ENCODE measurements at regions not wholly inside any gene's neighbourhood (a gene's known extent, or its start where the extent isn't known, plus 50 kb on each side); places are given as distances from the start of the nearest gene placed in this dataset.
"Not testable (repeated sequence)": the region's sequence is repeated elsewhere in the genome, so short reads cannot be mapped to it uniquely, and the experiment has no call there.

GRCh38 chr6:81948196-81948595, 195.7 kb upstream of the TENT5A start:
- TF ChIP-seq, protein P1, sequence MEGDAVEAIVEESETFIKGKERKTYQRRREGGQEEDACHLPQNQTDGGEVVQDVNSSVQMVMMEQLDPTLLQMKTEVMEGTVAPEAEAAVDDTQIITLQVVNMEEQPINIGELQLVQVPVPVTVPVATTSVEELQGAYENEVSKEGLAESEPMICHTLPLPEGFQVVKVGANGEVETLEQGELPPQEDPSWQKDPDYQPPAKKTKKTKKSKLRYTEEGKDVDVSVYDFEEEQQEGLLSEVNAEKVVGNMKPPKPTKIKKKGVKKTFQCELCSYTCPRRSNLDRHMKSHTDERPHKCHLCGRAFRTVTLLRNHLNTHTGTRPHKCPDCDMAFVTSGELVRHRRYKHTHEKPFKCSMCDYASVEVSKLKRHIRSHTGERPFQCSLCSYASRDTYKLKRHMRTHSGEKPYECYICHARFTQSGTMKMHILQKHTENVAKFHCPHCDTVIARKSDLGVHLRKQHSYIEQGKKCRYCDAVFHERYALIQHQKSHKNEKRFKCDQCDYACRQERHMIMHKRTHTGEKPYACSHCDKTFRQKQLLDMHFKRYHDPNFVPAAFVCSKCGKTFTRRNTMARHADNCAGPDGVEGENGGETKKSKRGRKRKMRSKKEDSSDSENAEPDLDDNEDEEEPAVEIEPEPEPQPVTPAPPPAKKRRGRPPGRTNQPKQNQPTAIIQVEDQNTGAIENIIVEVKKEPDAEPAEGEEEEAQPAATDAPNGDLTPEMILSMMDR (IDR thresholded peaks at IDR 0.05) = not testable (repeated sequence)
- TF ChIP-seq POLR2AphosphoS5, POLR2A (IDR thresholded peaks at IDR 0.05): not testable (repeated sequence)

All from gastroesophageal sphincter (tissue), 3 donors.